MG63 (cell line): ENCODE measurements at regions not wholly inside any gene's neighbourhood (a gene's known extent, or its start where the extent isn't known, plus 50 kb on each side); places are given as distances from the start of the nearest gene placed in this dataset.

Experiments
- DNase-seq: peaks from one replicate; pipeline ENCODE4 v3.0.0-alpha.2; 2020
- H3K27me3 ChIP-seq: fragments of 250-450 bp; sonication (Bioruptor Pico); 2 replicates; pipeline ENCODE4 v1.5.1; 2020; ENCODE audit warnings: mild to moderate bottlenecking, moderate library complexity
- H3K36me3 ChIP-seq: fragments of 250-450 bp; sonication (Bioruptor Pico); 2 replicates; pipeline ENCODE4 v1.5.1; 2020; ENCODE audit warnings: mild to moderate bottlenecking, moderate library complexity
- H3K4me3 ChIP-seq: fragments of 250-450 bp; sonication (Bioruptor Pico); 2 replicates; pipeline ENCODE4 v1.5.1; 2020; ENCODE audit warnings: mild to moderate bottlenecking, moderate library complexity
- H3K9me3 ChIP-seq: fragments of 250-450 bp; sonication (Bioruptor Pico); 2 replicates; pipeline ENCODE4 v1.5.1; 2020; ENCODE audit warnings: mild to moderate bottlenecking, moderate library complexity

- DNase-seq, result no peak
- Histone ChIP-seq H3K27me3 (no peaks in the 10 kb centered on the region), H3K4me3 (no peak overlapping the region), H3K36me3 (no peaks in the 10 kb centered on the region), H3K9me3 (no peaks in the 10 kb centered on the region)
These were observed 219.0 kb upstream of the ZBED5 start for GRCh38 chr11:11076879-11077278.

GRCh38 chr11:11076276-11076675 lies 218.4 kb upstream of the ZBED5 start:
- no peak for DNase-seq
- Histone ChIP-seq H3K9me3 (no peaks in the 10 kb centered on the region), H3K36me3 (no peaks in the 10 kb centered on the region), H3K27me3 (no peaks in the 10 kb centered on the region), H3K4me3 (no peak overlapping the region)

- Histone ChIP-seq H3K9me3 (no peaks in the 10 kb centered on the region), H3K36me3 (no peaks in the 10 kb centered on the region), H3K27me3 (no peaks in the 10 kb centered on the region), H3K4me3 (no peak overlapping the region)
- DNase-seq, result peak; percentile 48
These were observed 217.8 kb upstream of the ZBED5 start for GRCh38 chr11:11075515-11076171.

GRCh38 chr11:11074686-11075335 lies 217.0 kb upstream of the ZBED5 start:
- Histone ChIP-seq H3K27me3 (no peaks in the 10 kb centered on the region), H3K9me3 (no peaks in the 10 kb centered on the region), H3K36me3 (no peaks in the 10 kb centered on the region), H3K4me3 (no peak overlapping the region)
- DNase-seq, result no peak

- H3K9me3 ChIP-seq, result no peaks in the 10 kb centered on the region
- H3K4me3 ChIP-seq, result no peak overlapping the region
- H3K36me3 ChIP-seq, result no peaks in the 10 kb centered on the region
- H3K27me3 ChIP-seq, result no peaks in the 10 kb centered on the region
- peak; percentile 13 for DNase-seq
These were observed 216.1 kb upstream of the ZBED5 start for GRCh38 chr11:11073996-11074395.

GRCh38 chr11:11072067-11072466 lies 214.2 kb upstream of the ZBED5 start:
- H3K4me3 ChIP-seq, result no peak overlapping the region
- no peak for DNase-seq
- H3K36me3 ChIP-seq, result no peaks in the 10 kb centered on the region
- no peaks in the 10 kb centered on the region for H3K27me3 ChIP-seq
- H3K9me3 ChIP-seq, result no peaks in the 10 kb centered on the region

GRCh38 chr11:11071486-11071885 lies 213.6 kb upstream of the ZBED5 start:
- DNase-seq, result no peak
- Histone ChIP-seq H3K27me3 (no peaks in the 10 kb centered on the region), H3K36me3 (no peaks in the 10 kb centered on the region), H3K4me3 (no peak overlapping the region), H3K9me3 (no peaks in the 10 kb centered on the region)

GRCh38 chr11:11070976-11071375 lies 213.1 kb upstream of the ZBED5 start:
- H3K9me3 ChIP-seq, result no peaks in the 10 kb centered on the region
- no peak overlapping the region for H3K4me3 ChIP-seq
- H3K27me3 ChIP-seq, result no peaks in the 10 kb centered on the region
- no peak for DNase-seq
- H3K36me3 ChIP-seq, result no peaks in the 10 kb centered on the region

- no peak for DNase-seq
- Histone ChIP-seq H3K9me3 (no peaks in the 10 kb centered on the region), H3K27me3 (no peaks in the 10 kb centered on the region), H3K4me3 (no peak overlapping the region), H3K36me3 (no peaks in the 10 kb centered on the region)
These were observed 212.3 kb upstream of the ZBED5 start for GRCh38 chr11:11069841-11070835.

- no peaks in the 10 kb centered on the region for H3K36me3 ChIP-seq
- no peaks in the 10 kb centered on the region for H3K27me3 ChIP-seq
- no peaks in the 10 kb centered on the region for H3K9me3 ChIP-seq
- DNase-seq, result no peak
- no peak overlapping the region for H3K4me3 ChIP-seq
These were observed 210.3 kb upstream of the ZBED5 start for GRCh38 chr11:11068113-11068512.

- H3K9me3 ChIP-seq, result no peaks in the 10 kb centered on the region
- DNase-seq, result no peak
- H3K36me3 ChIP-seq, result no peaks in the 10 kb centered on the region
- no peak overlapping the region for H3K4me3 ChIP-seq
- no peaks in the 10 kb centered on the region for H3K27me3 ChIP-seq
These were observed 207.5 kb upstream of the ZBED5 start for GRCh38 chr11:11065396-11065795.

GRCh38 chr11:11057472-11057854 lies 199.6 kb upstream of the ZBED5 start:
- no peaks in the 10 kb centered on the region for H3K27me3 ChIP-seq
- peak; percentile 80 for DNase-seq
- H3K9me3 ChIP-seq, result peaks cover 11% of the 10 kb centered on the region
- no peak overlapping the region for H3K4me3 ChIP-seq
- H3K36me3 ChIP-seq, result no peaks in the 10 kb centered on the region

- no peak overlapping the region for H3K4me3 ChIP-seq
- DNase-seq, result no peak
These were observed 199.1 kb upstream of the ZBED5 start for GRCh38 chr11:11056749-11057471.

GRCh38 chr11:11056316-11056715 lies 198.5 kb upstream of the ZBED5 start:
- peaks cover 12% of the 10 kb centered on the region for H3K9me3 ChIP-seq
- no peak for DNase-seq
- no peaks in the 10 kb centered on the region for H3K36me3 ChIP-seq
- H3K27me3 ChIP-seq, result no peaks in the 10 kb centered on the region
- no peak overlapping the region for H3K4me3 ChIP-seq

More at GRCh38 chr11:11056749-11057471, 199.1 kb upstream of the ZBED5 start:
- Histone ChIP-seq H3K9me3 (peaks cover 11% of the 10 kb centered on the region), H3K36me3 (no peaks in the 10 kb centered on the region), H3K27me3 (no peaks in the 10 kb centered on the region)

GRCh38 chr11:11047851-11048610 lies 190.2 kb upstream of the ZBED5 start:
- Histone ChIP-seq H3K27me3 (no peaks in the 10 kb centered on the region), H3K4me3 (no peak overlapping the region), H3K36me3 (no peaks in the 10 kb centered on the region), H3K9me3 (peaks cover 5% of the 10 kb centered on the region)
- no peak for DNase-seq

GRCh38 chr11:11046781-11047180 lies 188.9 kb upstream of the ZBED5 start:
- Histone ChIP-seq H3K4me3 (no peak overlapping the region), H3K27me3 (no peaks in the 10 kb centered on the region), H3K36me3 (no peaks in the 10 kb centered on the region), H3K9me3 (peaks cover 3% of the 10 kb centered on the region; the same call in 1 of the 2 replicates)
- no peak for DNase-seq
